Right cardiac atrium (tissue), 5 donors: ENCODE measurements at regions not wholly inside any gene's neighbourhood (a gene's known extent, or its start where the extent isn't known, plus 50 kb on each side); places are given as distances from the start of the nearest gene placed in this dataset.
A peak's percentile ranks its signal among the peaks of the same experiment; 100 is the strongest.
"Not testable (repeated sequence)": the region's sequence is repeated elsewhere in the genome, so short reads cannot be mapped to it uniquely, and the experiment has no call there.

Source experiments
- ATAC-seq, 2 donors: fragments of 200-7000 bp; cut with Tn5 transposase; one replicate each; pipeline versions ENCODE4 v1.8.0 to v1.9.1; 2020; ENCODE audit warnings: moderate library complexity in 2 of 2, mild to moderate bottlenecking in 1 of 2
- DNase-seq, 3 donors: peaks; one replicate each; pipeline ENCODE4 v3.0.0-alpha.2; 2020
- H3K27ac ChIP-seq: one replicate; pipeline ENCODE4 v1.5.1; 2013; ENCODE audit warnings: mild to moderate bottlenecking, low read length, control low read depth, moderate library complexity
- H3K27me3 ChIP-seq: one replicate; pipeline ENCODE4 v1.6.1; 2013; ENCODE audit not compliant: control insufficient read depth, insufficient read depth
- H3K4me1 ChIP-seq: one replicate; pipeline ENCODE4 v1.6.1; 2013; ENCODE audit warnings: low read length; ENCODE audit not compliant: control insufficient read depth, insufficient read depth
- H3K4me3 ChIP-seq: one replicate; pipeline ENCODE4 v1.5.1; 2013; ENCODE audit warnings: low read length, control low read depth
- H3K9me3 ChIP-seq: one replicate; pipeline ENCODE4 v1.6.1; 2013; ENCODE audit warnings: low read length; ENCODE audit not compliant: control insufficient read depth
- WGBS: extraction: QIAGEN DNeasy Blood & Tissue Kit; methylation state at CpG from one replicate; pipeline ENCODE4 v1.1.7; 2013; 5-methylcytosine and 5-hydroxymethylcytosine counted together
- intact Hi-C, 4 donors: fragments of 100-400 bp; cut with DNase I; formaldehyde crosslinking; loops; one replicate each; pipeline versions ENCODE4 v1.11.0 to v1.14.0; 2022 to 2023
- donor health status: healthy with polysubstance abuse.
- donor health status: DM: no; HTN: yes; CAD: no.
- donor health status: DM: no; HTN: no; CAD: no.
- donor health status: DM: no; HTN: yes; CAD: no; lungs with severe emphysema.
- donor health status: DM: yes; HTN: yes; CAD: no.

DNA sequence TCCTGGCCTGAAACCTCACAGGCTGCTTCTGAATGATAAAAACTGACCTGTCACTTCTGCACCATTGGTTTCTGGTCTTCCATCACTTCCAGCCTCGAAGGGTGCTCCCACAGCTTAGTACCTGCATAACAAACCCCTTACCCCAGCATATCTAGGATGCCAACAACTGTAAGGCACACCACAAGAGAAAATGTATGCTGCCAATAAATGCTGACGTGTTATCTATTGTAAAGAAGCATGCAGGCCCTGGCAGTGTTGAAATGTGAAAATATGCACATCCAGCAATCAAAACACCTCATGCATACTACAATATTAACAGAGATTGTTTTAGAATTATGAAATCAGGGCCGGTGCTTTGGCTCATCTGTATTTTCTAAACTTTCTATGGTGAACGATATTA, 242.0 kb upstream of the NSMCE3 start:
- 62% methylated on average over 4 of the region's 4 CpGs for WGBS
- H3K27ac ChIP-seq, result no peak overlapping the region
- intact Hi-C loops, result no loop called here

DNA sequence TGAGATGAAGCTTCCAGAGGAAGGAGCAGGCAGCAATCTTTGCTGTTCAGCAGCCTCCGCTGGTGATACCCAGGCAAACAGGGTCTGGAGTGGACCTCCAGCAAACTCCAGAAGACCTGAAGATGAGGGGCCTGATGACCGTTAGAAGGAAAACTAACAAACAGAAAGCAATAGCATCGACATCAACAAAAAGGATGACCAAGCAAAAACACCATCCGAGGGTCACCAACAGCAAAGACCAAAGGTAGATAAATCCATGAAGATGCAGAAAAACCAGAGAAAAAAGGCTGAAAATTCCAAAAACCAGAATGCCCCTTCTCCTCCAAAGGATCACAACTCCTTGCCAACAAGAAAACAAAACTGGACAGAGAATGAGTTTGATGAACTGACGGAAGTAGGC, 235.9 kb upstream of the NSMCE3 start:
- DNase-seq, H3K4me3 ChIP-seq, ATAC-seq, H3K27ac ChIP-seq, intact Hi-C loops, H3K27me3 ChIP-seq, H3K4me1 ChIP-seq, H3K9me3 ChIP-seq: not testable (repeated sequence)
- WGBS, result 93% methylated on average over 5 of the region's 5 CpGs

More for the DNA sequence above, 242.0 kb upstream of the NSMCE3 start:
- no peaks in the 10 kb centered on the region for H3K9me3 ChIP-seq
- DNase-seq (no peak), ATAC-seq (no peak)
- no peaks in the 10 kb centered on the region for H3K27me3 ChIP-seq
- no peaks in the 10 kb centered on the region for H3K4me1 ChIP-seq
- H3K4me3 ChIP-seq, result no peak overlapping the region

- Histone ChIP-seq H3K9me3 (no peaks in the 10 kb centered on the region), H3K27me3 (no peaks in the 10 kb centered on the region), H3K4me3 (no peak overlapping the region), H3K4me1 (no peaks in the 10 kb centered on the region), H3K27ac (no peak overlapping the region)
- intact Hi-C loops, result no loop called here
- ATAC-seq, result peak in 1 of 2 donors; percentile 19
- no peak for DNase-seq
- 93% methylated on average over 25 of the region's 25 CpGs for WGBS
Measured at GRCh38 chr15:29490747-29491471, 221.3 kb upstream of the NSMCE3 start.

DNA sequence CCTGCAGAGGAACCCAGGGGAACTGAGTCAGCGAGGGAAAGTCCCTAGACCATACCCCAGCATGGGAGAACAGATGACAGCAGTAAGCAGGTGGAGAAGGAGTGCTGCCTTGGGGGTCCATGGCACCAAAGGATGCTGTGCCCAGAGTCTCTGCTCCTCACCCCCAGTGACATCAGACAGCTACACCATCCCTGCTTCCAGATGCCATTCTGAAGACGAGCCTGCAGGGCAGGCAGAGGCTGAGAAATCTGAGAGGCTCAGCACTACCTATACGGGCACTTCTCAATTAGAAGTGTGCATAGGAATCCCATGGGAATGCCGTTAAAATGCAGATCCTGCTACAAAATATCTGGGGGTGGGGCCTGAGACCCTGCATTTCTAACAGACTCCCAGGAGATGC, 211.3 kb upstream of the NSMCE3 start:
- WGBS, result 79% methylated on average over 4 of the region's 4 CpGs
- Histone ChIP-seq H3K4me3 (no peak overlapping the region), H3K27me3 (no peaks in the 10 kb centered on the region), H3K27ac (no peak overlapping the region), H3K9me3 (no peaks in the 10 kb centered on the region), H3K4me1 (no peaks in the 10 kb centered on the region)
- ATAC-seq, result no peak
- no peak for DNase-seq
- intact Hi-C loops, result no loop called here

GRCh38 chr15:29480278-29480677, 210.7 kb upstream of the NSMCE3 start:
- intact Hi-C loops, result no loop called here

GRCh38 chr15:29477256-29477655, 207.6 kb upstream of the NSMCE3 start:
- 92% methylated on average over 2 of the region's 2 CpGs for WGBS
- intact Hi-C loops, result no loop called here
- DNase-seq (no peak), ATAC-seq (no peak)
- Histone ChIP-seq H3K4me1 (no peaks in the 10 kb centered on the region), H3K9me3 (no peaks in the 10 kb centered on the region), H3K4me3 (no peak overlapping the region), H3K27me3 (no peaks in the 10 kb centered on the region), H3K27ac (no peak overlapping the region)

More at GRCh38 chr15:29480278-29480677, 210.7 kb upstream of the NSMCE3 start:
- DNase-seq, result no peak
- no peaks in the 10 kb centered on the region for H3K4me1 ChIP-seq
- no peak overlapping the region for H3K27ac ChIP-seq
- H3K27me3 ChIP-seq, result no peaks in the 10 kb centered on the region
- H3K4me3 ChIP-seq, result no peak overlapping the region
- H3K9me3 ChIP-seq, result no peaks in the 10 kb centered on the region
- no peak for ATAC-seq
- WGBS, result 76% methylated on average over 8 of the region's 8 CpGs

DNA sequence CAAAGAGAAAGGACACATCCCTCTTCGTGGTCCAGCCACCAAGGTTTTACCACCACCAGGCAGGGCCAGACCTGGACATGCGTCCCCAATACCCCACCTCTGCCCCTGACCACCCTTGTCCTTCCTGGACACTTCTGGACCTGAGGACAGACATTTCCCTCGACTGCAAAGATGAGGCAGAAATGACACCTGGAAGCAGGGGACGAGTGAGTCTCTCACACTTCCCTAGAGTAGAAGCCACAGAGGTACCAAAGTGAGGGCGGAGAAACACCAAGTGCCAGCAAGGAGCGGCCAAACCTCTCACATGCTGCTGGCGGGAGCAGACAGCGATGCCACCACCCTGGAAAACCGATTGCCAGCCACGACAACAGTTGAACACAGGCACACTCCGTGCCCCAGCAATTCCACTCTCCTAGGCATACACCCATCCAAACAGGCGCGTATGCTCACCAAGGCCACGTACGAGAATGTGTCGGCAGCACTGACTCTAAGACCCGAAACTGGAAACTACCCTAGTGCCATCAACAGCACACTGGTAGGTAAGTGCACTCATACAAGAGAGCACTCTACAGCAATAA, 207.0 kb upstream of the NSMCE3 start:
- Histone ChIP-seq H3K27ac (no peak overlapping the region), H3K4me1 (no peaks in the 10 kb centered on the region), H3K9me3 (no peaks in the 10 kb centered on the region), H3K4me3 (no peak overlapping the region), H3K27me3 (no peaks in the 10 kb centered on the region)
- intact Hi-C loops, result no loop called here
- 89% methylated on average over 17 of the region's 17 CpGs for WGBS
- ATAC-seq (no peak), DNase-seq (no peak)

DNA sequence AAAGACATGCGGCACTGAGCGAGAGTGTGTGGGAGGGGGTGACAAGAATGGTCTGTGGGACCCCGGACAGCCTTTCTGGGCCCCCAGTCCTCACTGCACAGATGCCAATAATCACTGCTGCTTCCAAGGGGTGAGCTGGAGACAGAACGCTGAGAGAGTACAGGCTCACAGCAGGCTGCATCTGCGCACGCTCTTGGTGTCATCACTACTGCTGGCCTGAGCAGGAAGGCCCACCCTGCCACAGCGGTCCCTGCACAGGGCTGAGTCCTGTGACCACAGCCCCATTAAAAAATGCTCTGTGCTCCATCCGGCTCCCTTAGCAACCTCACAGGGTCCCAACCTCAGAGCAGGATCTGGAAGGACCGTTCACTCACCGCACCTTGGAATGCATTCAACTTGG, 205.5 kb upstream of the NSMCE3 start:
- intact Hi-C loops, result no loop called here
- 90% methylated on average over 10 of the region's 10 CpGs for WGBS
- Histone ChIP-seq H3K27ac (no peak overlapping the region), H3K4me3 (no peak overlapping the region), H3K27me3 (no peaks in the 10 kb centered on the region), H3K9me3 (no peaks in the 10 kb centered on the region), H3K4me1 (no peaks in the 10 kb centered on the region)
- ATAC-seq, result no peak
- no peak for DNase-seq

GRCh38 chr15:29473621-29474105, 204.0 kb upstream of the NSMCE3 start:
- DNase-seq (no peak), ATAC-seq (no peak)
- Histone ChIP-seq H3K27me3 (no peaks in the 10 kb centered on the region), H3K4me3 (no peak overlapping the region), H3K9me3 (no peaks in the 10 kb centered on the region), H3K27ac (no peak overlapping the region), H3K4me1 (no peaks in the 10 kb centered on the region)
- WGBS, result 87% methylated on average over 17 of the region's 17 CpGs
- intact Hi-C loops, result no loop called here

DNA sequence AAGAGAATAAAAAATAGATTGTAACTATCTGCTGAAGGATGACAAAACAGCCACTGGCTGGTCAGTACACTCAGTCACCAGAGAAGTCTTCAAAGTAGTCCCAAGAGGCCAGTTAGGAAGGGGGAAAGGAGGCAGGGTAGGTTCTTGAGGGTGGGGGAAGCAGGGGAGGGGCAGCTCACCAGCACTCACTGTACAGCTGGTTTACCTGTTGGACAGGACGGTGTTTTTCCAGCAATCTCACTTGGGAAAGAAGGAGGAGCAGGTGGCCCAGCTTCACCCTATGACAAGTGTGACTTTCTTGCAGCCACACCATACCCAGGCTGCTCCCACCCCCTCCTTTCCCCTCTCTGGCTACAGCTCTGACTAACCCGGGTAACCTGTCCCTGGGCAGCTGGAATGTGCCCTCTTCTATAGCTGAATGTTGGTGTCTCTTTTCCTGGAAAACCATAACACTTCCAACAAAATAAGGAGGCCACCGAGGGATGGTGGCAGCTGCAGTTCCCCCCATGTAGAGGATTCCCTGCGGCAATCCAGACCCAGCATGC, 203.4 kb upstream of the NSMCE3 start:
- WGBS, result 81% methylated on average over 4 of the region's 4 CpGs

DNA sequence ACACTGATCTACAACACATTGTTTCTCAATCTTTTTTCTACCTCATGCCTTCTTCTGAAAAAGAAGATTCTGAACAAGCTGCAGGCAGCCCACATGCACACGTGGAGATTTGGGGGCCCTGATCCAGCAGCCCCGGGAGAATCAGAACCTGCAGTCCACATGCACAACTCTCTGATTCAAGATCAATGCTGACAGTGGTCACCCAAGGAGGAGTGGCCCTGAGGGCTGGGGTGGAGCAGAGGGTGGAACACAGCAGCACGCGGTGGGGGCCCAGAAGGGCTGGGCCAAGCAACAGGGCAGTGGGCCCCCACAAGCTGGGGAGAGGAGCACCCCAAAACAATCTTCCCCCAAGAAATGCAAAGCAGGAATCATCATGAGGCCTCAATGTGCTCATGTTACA, 202.1 kb upstream of the NSMCE3 start:
- DNase-seq (no peak), ATAC-seq (no peak)
- Histone ChIP-seq H3K27ac (no peak overlapping the region), H3K27me3 (no peaks in the 10 kb centered on the region), H3K4me3 (no peak overlapping the region), H3K4me1 (no peaks in the 10 kb centered on the region), H3K9me3 (no peaks in the 10 kb centered on the region)
- intact Hi-C loops, result no loop called here
- WGBS, result 84% methylated on average over 4 of the region's 4 CpGs

More for the DNA sequence above, 203.4 kb upstream of the NSMCE3 start:
- no peak overlapping the region for H3K4me3 ChIP-seq
- H3K9me3 ChIP-seq, result no peaks in the 10 kb centered on the region
- no peaks in the 10 kb centered on the region for H3K27me3 ChIP-seq
- H3K27ac ChIP-seq, result no peak overlapping the region
- no peaks in the 10 kb centered on the region for H3K4me1 ChIP-seq
- ATAC-seq, result no peak
- DNase-seq, result no peak
- intact Hi-C loops, result no loop called here
